ENCODE measurements at regions not wholly inside any gene's neighbourhood (a gene's known extent, or its start where the extent isn't known, plus 50 kb on each side); places are given as distances from the start of the nearest gene placed in this dataset.
A peak's percentile ranks its signal among the peaks of the same experiment; 100 is the strongest.
"Not testable (repeated sequence)": the region's sequence is repeated elsewhere in the genome, so short reads cannot be mapped to it uniquely, and the experiment has no call there.

GRCh38 chr10:16105082-16105481, 244.8 kb upstream of the MINDY3 start:
- DNase-seq (ENCODE audit: extremely low read depth in 1 of 11, low read depth in 9 of 11, low spot score in 4 of 11): no peak

- peak in 3 of 11 donors; percentile 2 to 12 (median 4) for DNase-seq (ENCODE audit: extremely low read depth in 1 of 11, low read depth in 9 of 11, low spot score in 4 of 11)
Measured at GRCh38 chr10:16116404-16117304, 256.3 kb upstream of the MINDY3 start.

GRCh38 chr10:16117305-16117695, 257.0 kb upstream of the MINDY3 start:
- DNase-seq (ENCODE audit: extremely low read depth in 1 of 11, low read depth in 9 of 11, low spot score in 4 of 11): no peak

- no peak for DNase-seq (ENCODE audit: extremely low read depth in 1 of 11, low read depth in 9 of 11, low spot score in 4 of 11)
Measured at GRCh38 chr10:16119445-16119844, 259.1 kb upstream of the MINDY3 start.

- DNase-seq (ENCODE audit: extremely low read depth in 1 of 11, low read depth in 9 of 11, low spot score in 4 of 11): no peak
Measured at GRCh38 chr10:16120563-16120962, 260.3 kb upstream of the MINDY3 start.

- DNase-seq (ENCODE audit: extremely low read depth in 1 of 11, low read depth in 9 of 11, low spot score in 4 of 11): no peak
Measured at GRCh38 chr10:16141499-16141898, 281.2 kb upstream of the MINDY3 start.

GRCh38 chr10:16146993-16147392, 286.7 kb upstream of the MINDY3 start:
- no peak for DNase-seq (ENCODE audit: extremely low read depth in 1 of 11, low read depth in 9 of 11, low spot score in 4 of 11)

- DNase-seq (ENCODE audit: extremely low read depth in 1 of 11, low read depth in 9 of 11, low spot score in 4 of 11): no peak
Measured at GRCh38 chr10:16155834-16156233, 281.0 kb upstream of the PTER start.

GRCh38 chr10:16156681-16157080, 280.1 kb upstream of the PTER start:
- no peak for DNase-seq (ENCODE audit: extremely low read depth in 1 of 11, low read depth in 9 of 11, low spot score in 4 of 11)

- DNase-seq (ENCODE audit: extremely low read depth in 1 of 11, low read depth in 9 of 11, low spot score in 4 of 11): not testable (repeated sequence)
Measured at GRCh38 chr10:16165067-16165466, 271.7 kb upstream of the PTER start.

- no peak for DNase-seq (ENCODE audit: extremely low read depth in 1 of 11, low read depth in 9 of 11, low spot score in 4 of 11)
Measured at GRCh38 chr10:16182144-16182543, 254.7 kb upstream of the PTER start.

GRCh38 chr10:16182688-16183087, 254.1 kb upstream of the PTER start:
- DNase-seq (ENCODE audit: extremely low read depth in 1 of 11, low read depth in 9 of 11, low spot score in 4 of 11): no peak

- DNase-seq (ENCODE audit: extremely low read depth in 1 of 11, low read depth in 9 of 11, low spot score in 4 of 11): no peak
Measured at GRCh38 chr10:16184096-16184597, 252.7 kb upstream of the PTER start.

- no peak for DNase-seq (ENCODE audit: extremely low read depth in 1 of 11, low read depth in 9 of 11, low spot score in 4 of 11)
Measured at GRCh38 chr10:16184906-16185305, 251.9 kb upstream of the PTER start.

GRCh38 chr10:16186564-16186963, 250.2 kb upstream of the PTER start:
- DNase-seq (ENCODE audit: extremely low read depth in 1 of 11, low read depth in 9 of 11, low spot score in 4 of 11): no peak

GRCh38 chr10:16187161-16187560, 249.6 kb upstream of the PTER start:
- DNase-seq (ENCODE audit: extremely low read depth in 1 of 11, low read depth in 9 of 11, low spot score in 4 of 11): no peak

- no peak for DNase-seq (ENCODE audit: extremely low read depth in 1 of 11, low read depth in 9 of 11, low spot score in 4 of 11)
Measured at GRCh38 chr10:16192337-16192736, 244.5 kb upstream of the PTER start.

GRCh38 chr10:16193241-16193640, 243.6 kb upstream of the PTER start:
- DNase-seq (ENCODE audit: extremely low read depth in 1 of 11, low read depth in 9 of 11, low spot score in 4 of 11): no peak

GRCh38 chr10:16195178-16195769, 241.5 kb upstream of the PTER start:
- DNase-seq (ENCODE audit: extremely low read depth in 1 of 11, low read depth in 9 of 11, low spot score in 4 of 11): no peak

GRCh38 chr10:16195894-16196293, 240.9 kb upstream of the PTER start:
- DNase-seq (ENCODE audit: extremely low read depth in 1 of 11, low read depth in 9 of 11, low spot score in 4 of 11): no peak

All from renal cortex interstitium (tissue), 11 donors.